Right lobe of liver (tissue), 4 donors: ENCODE measurements at regions not wholly inside any gene's neighbourhood (a gene's known extent, or its start where the extent isn't known, plus 50 kb on each side); places are given as distances from the start of the nearest gene placed in this dataset.

ENCODE experiments used
- POLR2A ChIP-seq: fragments of 450-650 bp; IDR thresholded peaks from one replicate; pipeline ENCODE4 v1.6.1; 2017; ENCODE audit warnings: antibody characterized with exemption, mild to moderate bottlenecking
- TF ChIP-seq, protein P1 (sequence below), 4 donors: fragments of 200-600 bp in 3 of 4; fragments of 450-650 bp in 1 of 4; IDR thresholded peaks; one replicate each; pipeline versions ENCODE4 v1.5.1 to v1.8.0; 2016 to 2022; ENCODE audit warnings: antibody characterized with exemption in 4 of 4, mild to moderate bottlenecking in 2 of 4
- donor health status: DM: no; HTN: no; CAD: no.
- donor health status: DM: no; HTN: no; CAD: no.
- donor health status: DM: no; HTN: yes; CAD: no.

GRCh38 chr12:97637770-97638169 is 175.2 kb downstream of the RMST start:
- TF ChIP-seq, protein P1, sequence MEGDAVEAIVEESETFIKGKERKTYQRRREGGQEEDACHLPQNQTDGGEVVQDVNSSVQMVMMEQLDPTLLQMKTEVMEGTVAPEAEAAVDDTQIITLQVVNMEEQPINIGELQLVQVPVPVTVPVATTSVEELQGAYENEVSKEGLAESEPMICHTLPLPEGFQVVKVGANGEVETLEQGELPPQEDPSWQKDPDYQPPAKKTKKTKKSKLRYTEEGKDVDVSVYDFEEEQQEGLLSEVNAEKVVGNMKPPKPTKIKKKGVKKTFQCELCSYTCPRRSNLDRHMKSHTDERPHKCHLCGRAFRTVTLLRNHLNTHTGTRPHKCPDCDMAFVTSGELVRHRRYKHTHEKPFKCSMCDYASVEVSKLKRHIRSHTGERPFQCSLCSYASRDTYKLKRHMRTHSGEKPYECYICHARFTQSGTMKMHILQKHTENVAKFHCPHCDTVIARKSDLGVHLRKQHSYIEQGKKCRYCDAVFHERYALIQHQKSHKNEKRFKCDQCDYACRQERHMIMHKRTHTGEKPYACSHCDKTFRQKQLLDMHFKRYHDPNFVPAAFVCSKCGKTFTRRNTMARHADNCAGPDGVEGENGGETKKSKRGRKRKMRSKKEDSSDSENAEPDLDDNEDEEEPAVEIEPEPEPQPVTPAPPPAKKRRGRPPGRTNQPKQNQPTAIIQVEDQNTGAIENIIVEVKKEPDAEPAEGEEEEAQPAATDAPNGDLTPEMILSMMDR (IDR thresholded peaks at IDR 0.05), result no peak
- no peak for TF ChIP-seq POLR2A
